ENCODE measurements at regions not wholly inside any gene's neighbourhood (a gene's known extent, or its start where the extent isn't known, plus 50 kb on each side); places are given as distances from the start of the nearest gene placed in this dataset.

DNA sequence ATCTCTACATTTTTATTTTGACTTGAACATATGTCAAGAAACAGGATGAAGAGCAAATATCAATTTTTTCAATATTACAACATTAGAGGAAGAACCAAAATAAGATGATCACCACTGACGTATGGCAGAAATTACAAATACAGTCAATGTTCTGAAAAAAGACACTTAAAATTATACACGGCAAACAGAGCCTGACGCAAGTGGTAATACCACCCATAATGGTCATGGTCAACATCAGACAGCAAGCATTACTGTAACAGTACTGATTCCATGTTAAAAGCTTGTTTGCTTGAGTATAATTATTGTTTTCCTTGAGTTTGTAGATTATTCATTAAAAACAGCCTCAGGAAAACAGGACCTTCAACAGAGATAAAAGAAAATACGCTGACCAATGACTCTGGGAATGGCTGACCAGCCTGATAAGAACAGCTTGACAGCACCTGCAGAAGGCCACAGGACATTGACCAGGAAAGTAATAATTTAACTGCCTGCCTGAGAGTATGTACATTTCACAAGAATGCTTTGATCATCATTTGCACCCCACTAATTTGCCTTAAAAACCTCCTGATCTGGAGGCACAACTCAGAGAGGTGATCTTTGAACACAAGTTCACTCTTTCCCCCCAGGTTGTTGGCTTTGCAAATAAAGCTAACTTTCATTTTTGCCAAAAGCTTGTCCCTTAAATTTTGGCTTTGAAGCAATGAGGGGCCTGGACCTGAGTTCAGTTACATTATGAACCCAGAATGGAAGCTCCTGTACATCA lies 187.3 kb downstream of the IPO8 start:
- in situ Hi-C loops (cut with HindIII; ENCODE audit: low sequenced_read_pairs) = no loop called here

DNA sequence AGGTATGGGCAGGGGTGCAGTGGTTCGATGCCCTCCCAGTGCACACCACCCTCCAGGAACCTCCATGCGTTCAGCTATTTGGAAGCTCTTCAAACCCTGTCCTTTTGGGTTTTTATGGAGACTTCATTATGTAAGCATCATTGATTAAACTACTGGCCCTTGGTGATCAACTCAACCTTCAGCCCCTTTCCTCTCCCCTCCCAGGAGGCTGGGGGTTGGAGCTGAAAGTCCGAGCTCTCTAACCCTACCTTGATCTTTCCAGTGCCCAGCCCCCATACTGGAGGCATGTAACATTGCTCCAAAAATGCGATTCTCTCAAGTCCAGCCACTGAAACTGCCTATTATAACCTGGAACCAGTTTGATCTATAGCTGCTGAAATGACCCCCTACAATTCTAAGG lies 188.1 kb downstream of the IPO8 start:
- in situ Hi-C loops (cut with HindIII; ENCODE audit: low sequenced_read_pairs) = no loop called here

DNA sequence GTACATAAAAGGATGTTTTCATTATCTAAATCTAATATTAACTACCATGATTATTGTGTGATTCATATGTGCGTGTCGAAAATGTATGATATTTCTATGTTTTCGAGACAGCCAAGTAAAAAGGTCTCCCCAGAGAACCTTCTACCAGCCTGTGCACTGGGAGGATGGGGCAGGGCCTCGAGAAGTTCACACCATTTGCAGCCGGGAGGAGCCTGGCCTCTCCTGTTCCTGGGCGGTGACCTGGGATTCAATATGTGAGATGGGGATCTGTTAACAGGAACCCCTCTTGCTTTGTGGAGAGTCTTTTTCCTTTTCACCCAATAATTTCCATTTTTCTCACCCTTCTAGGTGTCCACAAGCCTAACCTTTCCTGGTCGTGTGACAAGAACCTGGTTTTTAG lies 189.3 kb downstream of the IPO8 start:
- in situ Hi-C loops (cut with HindIII; ENCODE audit: low sequenced_read_pairs) = no loop called here

DNA sequence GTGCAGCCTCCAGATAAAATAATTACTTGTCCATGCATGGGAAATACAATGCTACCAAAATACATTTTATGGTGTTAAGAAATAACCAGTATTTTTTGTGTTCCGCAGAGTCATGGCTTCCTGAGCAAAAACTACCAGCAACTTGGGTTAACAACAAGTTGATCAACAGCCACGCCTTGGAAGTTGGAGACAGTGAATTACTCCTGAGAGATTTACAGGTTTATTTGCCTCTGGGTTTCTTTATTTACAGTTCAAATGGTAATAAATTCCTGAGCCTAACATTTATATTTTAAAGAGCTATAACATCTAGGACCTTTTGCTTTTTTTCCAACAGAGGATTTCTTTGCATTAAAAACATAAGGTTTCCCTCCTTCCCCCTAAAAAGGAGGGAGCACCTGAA lies 194.0 kb downstream of the IPO8 start:
- in situ Hi-C loops (cut with HindIII; ENCODE audit: low sequenced_read_pairs) = no loop called here

DNA sequence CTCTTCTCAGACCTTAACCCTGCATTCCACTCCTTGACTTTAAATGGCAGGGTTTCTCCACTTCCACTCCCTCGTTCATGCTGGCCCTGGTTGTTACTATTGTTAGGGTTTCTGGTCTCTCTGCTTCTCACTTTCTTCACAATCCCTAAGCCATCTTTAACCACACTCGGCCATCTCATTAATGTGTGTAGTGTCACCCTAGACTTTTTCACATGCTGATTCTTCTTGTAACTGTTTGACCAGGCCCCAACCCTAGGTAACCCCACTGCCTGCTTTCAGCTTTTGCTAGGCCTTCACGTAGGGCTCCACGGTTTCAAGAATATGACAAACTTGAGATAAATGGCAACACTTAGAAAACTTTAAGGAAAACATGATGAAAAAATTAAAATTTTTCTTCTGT lies 195.1 kb downstream of the IPO8 start:
- in situ Hi-C loops (cut with HindIII; ENCODE audit: low sequenced_read_pairs) = no loop called here

DNA sequence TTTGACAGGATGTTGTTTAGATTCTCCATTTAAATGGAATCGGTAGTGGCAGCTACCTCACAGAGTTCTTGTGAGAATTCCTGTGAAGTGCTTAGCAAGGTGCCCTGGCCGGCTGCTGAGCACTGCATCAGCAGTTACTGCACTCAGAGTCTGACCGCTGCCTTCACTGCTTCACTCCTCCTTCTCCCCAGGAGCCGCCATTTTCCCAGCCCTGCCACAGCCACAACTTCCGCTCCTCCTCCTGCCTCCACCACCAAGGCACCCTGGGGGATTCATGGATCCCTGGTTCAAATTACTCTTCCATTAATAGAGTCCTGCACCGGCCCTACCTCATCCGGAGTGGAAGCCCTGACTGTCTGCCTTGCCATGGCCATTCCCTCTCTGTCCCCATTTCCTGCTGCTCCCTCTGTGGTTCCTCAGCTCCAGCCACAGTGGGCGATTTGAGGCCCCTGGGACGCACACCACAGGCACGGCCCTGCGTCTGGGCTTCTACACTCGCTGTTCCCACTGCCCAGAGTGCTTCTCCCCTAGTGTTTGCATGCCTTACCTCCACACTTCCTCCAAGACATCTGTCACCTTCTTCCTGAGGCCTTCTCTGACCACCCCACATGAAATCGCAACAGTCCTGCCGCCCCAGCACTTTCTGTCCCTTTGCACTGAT lies 210.3 kb downstream of the IPO8 start:
- in situ Hi-C loops (cut with HindIII; ENCODE audit: low sequenced_read_pairs) = no loop called here

DNA sequence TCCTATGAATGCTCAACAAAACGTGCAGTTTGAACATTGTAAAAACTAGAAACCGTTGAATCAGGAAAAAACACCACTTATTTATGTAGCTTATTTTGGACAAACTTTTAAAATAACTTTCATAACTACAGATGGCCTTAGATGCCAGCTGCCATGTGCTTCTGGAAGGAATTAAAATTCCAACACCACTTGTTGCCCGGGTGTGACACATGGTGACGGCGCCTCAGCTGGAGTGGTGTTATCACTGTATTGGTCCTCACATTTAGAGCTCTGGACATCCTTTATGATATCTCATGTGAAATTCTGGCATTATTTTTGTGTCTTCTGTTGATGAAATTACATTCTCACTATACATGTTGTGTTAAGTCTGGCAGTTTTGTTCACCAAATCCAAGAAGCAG lies 211.0 kb downstream of the IPO8 start:
- in situ Hi-C loops (cut with HindIII; ENCODE audit: low sequenced_read_pairs) = no loop called here

DNA sequence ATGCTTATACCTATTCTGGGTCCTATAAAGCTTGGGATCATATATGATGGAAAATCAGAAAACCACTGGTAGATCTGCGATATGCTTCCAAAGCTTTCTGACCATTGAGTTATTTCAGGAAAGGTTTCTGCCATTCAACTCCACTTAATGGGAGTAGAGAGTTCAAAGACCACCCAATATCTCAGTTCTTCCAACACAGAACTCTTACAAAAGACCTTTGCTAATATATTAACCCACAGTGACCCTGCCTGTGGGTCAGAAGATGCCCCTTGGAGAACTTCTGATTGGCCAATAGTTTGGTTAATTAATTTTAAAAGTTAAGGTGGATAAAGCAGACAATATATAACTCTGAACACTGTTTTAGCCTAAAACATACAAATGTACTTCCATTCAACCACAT lies 213.0 kb downstream of the IPO8 start:
- in situ Hi-C loops (cut with HindIII; ENCODE audit: low sequenced_read_pairs) = no loop called here

DNA sequence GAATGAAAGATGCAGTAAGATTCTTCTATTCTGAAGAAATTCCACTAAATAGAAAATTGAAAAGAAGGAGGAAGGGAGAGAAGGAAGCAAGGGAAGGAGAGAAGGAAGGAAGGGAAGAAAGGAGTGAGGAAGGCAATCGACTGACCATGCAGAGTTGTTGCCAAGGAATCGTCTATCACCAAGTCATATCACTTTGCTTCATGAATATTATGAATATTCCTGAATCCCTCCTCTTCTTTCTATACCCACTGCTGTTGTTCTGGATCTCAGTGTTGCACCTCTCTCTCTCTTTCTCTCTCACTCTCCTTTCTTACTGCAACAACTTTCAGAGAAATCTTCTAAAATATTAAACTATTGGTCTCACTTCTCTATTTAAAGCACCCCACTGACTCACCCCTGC lies 222.4 kb downstream of the IPO8 start:
- in situ Hi-C loops (cut with HindIII; ENCODE audit: low sequenced_read_pairs) = no loop called here

DNA sequence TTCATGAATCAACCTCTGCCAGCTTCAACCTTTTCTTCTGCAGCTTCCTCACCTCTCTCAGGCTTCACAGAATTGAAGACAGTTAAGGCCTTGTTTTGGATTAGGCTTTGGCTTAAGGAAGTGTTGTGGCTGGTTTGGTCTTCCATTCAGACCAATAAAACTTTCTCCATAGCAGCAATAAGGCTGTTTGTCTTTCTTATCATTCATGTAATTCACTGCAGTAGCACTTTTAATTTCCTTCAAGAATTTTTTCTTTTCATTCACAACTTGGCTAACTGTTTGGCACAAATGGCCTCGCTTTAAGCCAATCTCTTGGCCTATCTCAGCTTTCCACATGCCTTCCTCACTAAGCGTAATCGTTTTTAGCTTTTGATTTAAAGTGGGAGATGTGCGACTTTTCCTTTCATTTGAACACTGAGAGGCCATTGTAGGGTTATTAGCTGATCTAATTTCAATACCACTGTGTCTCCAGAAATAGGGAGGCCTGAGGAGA lies 229.5 kb downstream of the IPO8 start:
- in situ Hi-C loops (cut with HindIII; ENCODE audit: low sequenced_read_pairs) = no loop called here

DNA sequence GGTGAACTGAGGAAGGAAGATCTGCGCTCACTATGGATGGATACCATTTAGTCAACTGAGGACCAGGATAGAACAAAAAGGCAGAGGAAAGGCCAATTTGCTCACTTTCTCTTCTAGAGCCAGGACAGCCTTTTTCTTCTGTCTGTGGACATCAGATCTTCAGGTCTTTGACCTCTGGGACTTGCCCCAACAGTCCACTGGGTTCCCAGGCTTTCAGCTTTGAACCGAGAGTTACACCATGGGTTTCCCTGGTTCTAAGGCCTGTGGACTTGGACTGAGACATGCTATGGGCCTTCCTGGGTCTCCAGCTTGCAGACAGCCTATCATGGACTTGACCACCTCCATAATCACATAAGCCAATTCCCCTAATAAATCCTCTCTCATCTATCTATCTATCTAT lies 232.0 kb downstream of the IPO8 start:
- in situ Hi-C loops (cut with HindIII; ENCODE audit: low sequenced_read_pairs) = no loop called here

DNA sequence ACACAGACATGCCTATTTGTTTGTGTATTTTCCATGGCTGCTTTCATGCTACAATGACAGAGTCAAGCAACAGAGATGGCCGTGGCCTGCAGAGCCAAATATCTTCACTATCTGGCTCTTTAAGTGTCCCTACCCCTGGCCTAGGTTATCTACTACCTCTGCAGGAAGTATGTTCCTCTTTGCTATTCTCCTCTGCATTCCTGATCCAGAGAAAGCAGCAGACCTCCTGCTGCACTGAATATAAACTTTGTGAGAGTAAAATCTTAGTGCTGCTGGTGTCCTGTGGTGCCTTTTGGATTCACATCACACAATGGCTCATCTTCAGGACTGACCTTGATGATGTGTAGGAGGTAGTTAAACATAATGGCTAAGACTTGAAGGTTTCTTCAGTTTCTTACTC lies 233.4 kb downstream of the IPO8 start:
- in situ Hi-C loops (cut with HindIII; ENCODE audit: low sequenced_read_pairs) = no loop called here

DNA sequence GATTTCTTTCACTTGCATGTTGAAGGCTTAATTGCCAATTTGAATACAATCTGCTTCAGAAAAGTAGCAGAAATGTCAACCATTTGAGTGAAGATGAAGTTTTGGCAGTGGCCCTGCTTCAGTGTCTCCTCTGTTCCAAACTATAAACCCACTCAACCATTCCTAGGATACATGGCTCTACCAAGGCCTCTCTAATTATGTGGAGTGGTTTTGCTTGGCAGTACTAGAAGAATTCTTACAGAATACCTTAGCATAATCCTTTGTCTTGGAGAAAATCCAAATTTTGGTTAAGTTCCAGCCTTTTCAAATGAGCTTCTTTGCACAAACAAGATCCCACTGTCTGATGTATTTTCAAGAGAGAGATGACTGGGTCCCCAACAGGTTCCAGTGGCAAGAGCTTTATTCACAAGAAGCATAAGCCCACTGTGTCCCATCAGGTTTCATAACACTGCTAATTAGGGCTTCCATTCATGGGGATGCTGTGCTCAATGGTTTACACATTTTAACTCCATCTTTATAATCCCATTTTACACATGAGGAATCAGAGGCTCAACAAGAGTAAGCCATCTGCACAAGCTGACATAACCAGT lies 234.5 kb downstream of the IPO8 start:
- in situ Hi-C loops (cut with HindIII; ENCODE audit: low sequenced_read_pairs) = no loop called here

DNA sequence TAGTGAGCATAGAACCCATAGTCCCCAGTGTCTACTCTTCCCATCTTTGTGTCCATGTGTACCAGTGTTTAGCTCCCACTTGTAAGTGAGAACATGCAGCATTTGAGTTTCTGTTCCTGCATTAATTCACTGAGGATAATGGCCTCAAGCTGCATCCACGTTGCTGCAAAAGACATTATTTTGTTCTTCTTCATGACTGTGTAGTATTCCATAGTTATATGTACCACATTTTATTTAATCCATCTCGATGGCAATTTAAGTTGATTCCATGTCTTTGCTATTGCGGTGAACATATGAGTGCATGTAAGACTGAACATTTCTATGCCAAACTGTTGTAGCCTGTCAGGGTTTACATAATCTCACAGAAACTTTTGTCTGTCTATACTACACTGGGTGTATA lies 237.2 kb downstream of the IPO8 start:
- in situ Hi-C loops (cut with HindIII; ENCODE audit: low sequenced_read_pairs) = no loop called here

DNA sequence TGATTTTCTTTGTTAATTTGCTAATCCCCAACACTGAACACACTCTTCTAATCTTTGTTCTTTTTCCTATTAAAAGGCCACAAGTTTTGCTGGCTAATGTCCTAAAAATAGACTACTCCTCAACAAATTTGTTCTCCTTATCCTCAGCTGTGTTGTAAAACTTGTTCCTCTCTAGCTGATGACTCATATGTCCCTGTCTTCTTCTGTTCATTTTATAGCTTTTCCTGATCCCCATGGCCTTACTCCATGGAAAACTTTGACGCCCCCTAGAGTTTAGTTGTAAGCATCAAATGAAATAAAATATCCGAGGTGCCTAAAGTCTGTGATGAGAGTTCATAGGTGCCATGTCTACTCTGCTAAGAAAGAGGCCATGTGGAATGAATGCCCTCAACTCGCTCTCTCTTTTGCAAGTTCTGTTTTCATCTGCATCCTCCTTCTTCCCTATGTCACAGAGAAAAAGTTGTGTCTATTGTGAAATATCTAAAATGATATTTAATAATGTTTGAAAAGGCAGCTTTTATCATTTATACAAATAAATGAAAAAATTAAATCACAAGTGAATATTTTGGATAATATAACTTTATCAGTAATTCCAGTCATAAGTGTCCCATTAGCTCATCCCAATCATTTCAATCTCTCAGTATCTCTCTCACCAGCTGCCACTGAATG lies 237.9 kb downstream of the IPO8 start:
- in situ Hi-C loops (cut with HindIII; ENCODE audit: low sequenced_read_pairs) = no loop called here

DNA sequence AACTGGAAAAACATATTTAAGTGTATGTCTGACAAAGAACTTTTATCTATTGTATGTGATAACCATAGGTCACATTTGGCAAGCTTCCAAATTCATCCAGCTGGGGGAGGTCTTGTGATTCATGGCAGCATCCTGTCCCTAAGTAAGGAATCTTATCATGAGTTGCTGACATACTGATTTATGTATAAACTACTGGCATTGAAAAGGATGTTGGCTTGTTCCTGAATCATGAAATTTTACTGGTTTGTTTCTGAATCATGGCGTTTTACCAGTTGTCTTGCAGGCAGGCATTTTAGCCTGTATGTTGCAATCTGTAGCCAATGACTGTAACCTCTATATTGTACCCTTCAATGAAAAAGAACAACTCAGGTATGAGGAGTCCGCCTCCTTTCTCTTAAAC lies 244.8 kb downstream of the IPO8 start:
- in situ Hi-C loops (cut with HindIII; ENCODE audit: low sequenced_read_pairs) = no loop called here

DNA sequence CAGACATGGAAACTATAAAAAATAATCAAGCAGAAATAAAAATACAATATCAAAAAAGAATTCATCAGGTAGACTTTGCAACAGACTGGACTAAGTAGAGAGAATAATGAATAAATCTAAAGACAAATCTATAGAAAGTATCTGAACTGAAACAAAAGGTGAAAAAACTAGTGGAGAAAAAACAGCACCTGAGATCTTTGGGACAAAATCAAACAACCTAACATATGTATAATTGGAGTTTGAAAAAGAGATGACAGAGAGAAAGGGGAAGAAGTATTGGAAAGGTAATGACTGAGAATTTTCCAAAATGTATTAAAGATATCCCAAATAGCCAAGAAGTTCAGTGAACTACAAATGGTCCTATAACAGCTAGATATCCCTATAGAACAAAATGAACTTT lies 245.4 kb downstream of the IPO8 start:
- in situ Hi-C loops (cut with HindIII; ENCODE audit: low sequenced_read_pairs) = no loop called here

DNA sequence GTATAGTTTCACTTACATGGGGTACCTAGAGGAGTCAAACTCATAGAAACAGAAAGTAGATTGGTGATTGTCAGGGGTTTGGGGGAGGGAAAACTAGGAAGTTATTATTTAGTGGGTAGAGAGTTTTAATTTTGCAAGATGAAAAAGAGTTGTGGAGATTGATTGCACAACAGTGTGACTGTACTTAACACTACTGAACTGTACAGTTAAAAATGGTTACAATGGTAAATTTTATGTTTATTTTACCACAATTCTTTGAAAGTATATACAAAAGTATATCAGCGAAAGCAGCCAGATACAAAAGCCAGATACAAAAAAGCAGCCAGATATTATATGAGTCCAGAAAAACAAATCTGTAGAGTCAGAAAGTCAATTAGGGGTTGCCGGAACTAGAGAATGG lies 247.6 kb downstream of the IPO8 start:
- in situ Hi-C loops (cut with HindIII; ENCODE audit: low sequenced_read_pairs) = no loop called here

DNA sequence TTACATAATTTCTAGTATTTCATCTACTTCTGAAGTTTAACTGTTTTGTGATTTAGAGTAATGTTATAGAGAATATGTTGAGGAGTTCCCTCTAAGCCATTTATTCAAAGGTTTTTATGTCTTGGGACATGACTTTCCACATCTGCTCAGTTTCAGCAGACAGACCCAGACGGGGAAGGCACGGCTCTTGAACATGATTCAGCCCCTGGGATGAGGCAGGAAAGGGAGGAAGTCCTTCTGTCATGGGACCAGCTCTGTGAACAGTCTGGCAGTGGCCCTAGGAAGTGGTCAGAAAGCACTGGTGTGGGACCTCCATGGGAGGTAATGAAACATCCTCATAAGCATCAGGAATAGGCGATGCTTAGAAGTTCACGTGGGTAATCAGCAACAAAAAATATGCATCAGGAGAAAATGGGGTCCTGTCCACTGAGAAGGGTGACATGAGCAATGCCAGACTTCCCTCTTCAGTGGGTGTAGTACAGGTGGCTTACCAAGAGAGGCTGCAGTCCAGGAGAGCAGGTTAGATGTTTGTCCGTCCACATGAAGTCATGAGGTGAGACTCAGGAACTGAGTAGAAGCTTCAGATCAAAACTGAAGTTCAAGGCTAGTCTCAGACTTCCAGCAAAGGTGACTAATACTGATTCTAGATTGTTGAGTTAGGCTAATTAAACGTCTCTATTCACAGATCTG lies 248.5 kb downstream of the IPO8 start:
- in situ Hi-C loops (cut with HindIII; ENCODE audit: low sequenced_read_pairs) = no loop called here

DNA sequence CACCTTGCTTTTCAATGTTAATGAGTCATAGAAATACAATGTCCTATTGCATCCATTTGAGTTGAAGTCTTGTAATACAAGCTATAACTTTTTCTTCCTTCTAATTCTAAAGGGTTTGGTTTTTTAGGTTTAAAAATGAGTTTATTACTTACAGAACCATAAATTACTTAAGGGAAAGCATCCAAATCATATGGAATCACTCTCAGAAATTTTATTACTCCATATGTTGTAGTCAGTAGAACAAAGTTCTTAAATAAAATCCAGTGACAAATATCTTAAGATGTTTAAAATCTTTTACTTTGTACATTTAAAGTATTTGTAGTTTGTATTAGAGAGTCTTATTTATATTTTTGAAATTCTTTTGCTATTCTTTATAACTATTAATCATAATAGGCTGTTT lies 253.2 kb downstream of the IPO8 start:
- in situ Hi-C loops (cut with HindIII; ENCODE audit: low sequenced_read_pairs) = no loop called here
